GM21447 (cell line): ENCODE measurements at regions not wholly inside any gene's neighbourhood (a gene's known extent, or its start where the extent isn't known, plus 50 kb on each side); places are given as distances from the start of the nearest gene placed in this dataset.
A peak's percentile ranks its signal among the peaks of the same experiment; 100 is the strongest.

Experiments used
- ATAC-seq: cut with Tn5 transposase; IDR thresholded peaks from one replicate; pipeline ENCODE4 v1.9.1; 2021; ENCODE audit not compliant: unreplicated experiment

GRCh38 chr2:37858400-37858711, 66.7 kb upstream of the RMDN2 start:
- ATAC-seq, result no peak

- no peak for ATAC-seq
Measured at GRCh38 chr2:37858725-37859267, 66.3 kb upstream of the RMDN2 start.

GRCh38 chr2:37862620-37863019, 62.5 kb upstream of the RMDN2 start:
- no peak for ATAC-seq

GRCh38 chr2:37864217-37864616, 60.9 kb upstream of the RMDN2 start:
- no peak for ATAC-seq

- ATAC-seq, result no peak
Measured at GRCh38 chr2:37865640-37866039, 59.4 kb upstream of the RMDN2 start.

GRCh38 chr2:37866171-37866934, 58.7 kb upstream of the RMDN2 start:
- ATAC-seq, result no peak

- ATAC-seq, result no peak
Measured at GRCh38 chr2:37867166-37867565, 57.9 kb upstream of the RMDN2 start.

- ATAC-seq, result no peak
Measured at GRCh38 chr2:37868866-37869265, 56.2 kb upstream of the RMDN2 start.

- no peak for ATAC-seq
Measured at GRCh38 chr2:37869304-37869703, 55.8 kb upstream of the RMDN2 start.

GRCh38 chr2:37869771-37870170, 55.3 kb upstream of the RMDN2 start:
- no peak for ATAC-seq

GRCh38 chr2:37870829-37871228, 54.3 kb upstream of the RMDN2 start:
- ATAC-seq, result no peak

GRCh38 chr2:37871456-37872191, 53.5 kb upstream of the RMDN2 start:
- ATAC-seq, result peak; percentile 62

- ATAC-seq, result no peak
Measured at GRCh38 chr2:37872192-37872750, 52.8 kb upstream of the RMDN2 start.

GRCh38 chr2:37873229-37873628, 51.9 kb upstream of the RMDN2 start:
- no peak for ATAC-seq

- no peak for ATAC-seq
Measured at GRCh38 chr2:37873749-37874330, 51.2 kb upstream of the RMDN2 start.

GRCh38 chr2:37874470-37874869, 50.6 kb upstream of the RMDN2 start:
- no peak for ATAC-seq
